ENCODE measurements at regions not wholly inside any gene's neighbourhood (a gene's known extent, or its start where the extent isn't known, plus 50 kb on each side); places are given as distances from the start of the nearest gene placed in this dataset.
"Not testable (repeated sequence)": the region's sequence is repeated elsewhere in the genome, so short reads cannot be mapped to it uniquely, and the experiment has no call there.

DNA sequence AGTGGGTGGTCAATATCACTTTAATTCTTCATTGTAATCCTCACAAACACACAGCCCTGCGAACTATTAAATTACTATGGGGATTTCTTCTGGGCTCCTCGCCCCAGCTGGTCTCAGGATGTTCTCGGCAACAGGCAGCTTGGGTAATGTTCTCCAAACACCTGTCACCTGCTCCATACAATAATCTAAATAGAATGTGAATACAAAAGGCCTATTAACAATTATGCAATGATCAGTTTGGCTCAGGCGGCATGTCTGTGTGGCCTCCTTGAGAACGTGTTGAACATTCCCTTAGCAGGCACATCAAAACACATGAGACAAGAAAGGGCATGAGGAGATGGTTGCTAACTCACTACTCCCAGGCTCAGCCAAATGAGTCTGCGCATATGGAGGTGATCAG lies 158.6 kb upstream of the KBTBD8 start:
- H3K4me1 ChIP-seq (ENCODE audit: insufficient read depth, low read length) = no peaks in the 10 kb centered on the region; the same call in 1 of the 2 replicates
- H3K36me3 ChIP-seq (ENCODE audit: insufficient read depth, low read depth, low read length) = no peaks in the 10 kb centered on the region
- no peak overlapping the region for H3K9ac ChIP-seq (ENCODE audit: low read depth, low read length)
- no peaks in the 10 kb centered on the region for H3K9me3 ChIP-seq (ENCODE audit: insufficient read depth, low read depth, low read length)
- H3K4me3 ChIP-seq (ENCODE audit: low read length) = no peak overlapping the region
- no peaks in the 10 kb centered on the region for H3K27me3 ChIP-seq (ENCODE audit: insufficient read depth, low read length)
- no peak overlapping the region for H3K27ac ChIP-seq (ENCODE audit: low read length)

DNA sequence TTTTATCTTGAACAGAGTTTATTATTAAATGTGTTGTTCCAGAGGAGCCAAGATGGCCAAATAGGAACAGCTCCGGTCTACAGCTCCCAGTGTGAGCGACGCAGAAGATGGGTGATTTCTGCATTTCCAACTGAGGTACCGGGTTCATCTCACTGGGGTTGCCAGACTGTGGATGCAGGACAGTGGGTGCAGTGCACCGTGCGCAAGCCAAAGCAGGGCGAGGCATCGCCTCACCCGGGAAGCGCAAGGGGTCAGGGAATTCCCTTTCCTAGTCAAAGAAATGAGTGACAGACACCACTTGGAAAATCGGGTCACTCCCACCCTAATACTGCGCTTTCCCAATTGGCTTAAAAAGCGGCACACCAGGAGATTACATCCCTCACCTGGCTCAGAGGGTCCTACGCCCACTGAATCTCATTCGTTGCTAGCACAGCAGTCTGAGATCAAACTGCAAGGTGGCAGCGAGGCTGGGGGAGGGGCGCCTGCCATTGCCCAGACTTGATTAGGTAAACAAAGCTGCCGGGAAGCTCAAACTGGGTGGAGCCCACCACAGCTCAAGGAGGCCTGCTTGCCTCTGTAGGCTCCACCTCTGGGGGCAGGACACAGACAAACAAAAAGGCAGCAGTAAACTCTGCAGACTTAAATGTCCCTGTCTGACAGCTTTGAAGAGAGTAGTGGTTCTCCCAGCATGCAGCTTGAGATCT lies 155.2 kb upstream of the KBTBD8 start:
- not testable (repeated sequence) for H3K9ac ChIP-seq (ENCODE audit: low read depth, low read length); H3K4me1 ChIP-seq (ENCODE audit: insufficient read depth, low read length)

GRCh38 chr3:66851894-66852613 lies 146.1 kb upstream of the KBTBD8 start:
- Histone ChIP-seq H3K4me1 (ENCODE audit: insufficient read depth, low read length) (peaks cover 12% of the 10 kb centered on the region; the same call in 1 of the 2 replicates), H3K9me3 (ENCODE audit: insufficient read depth, low read depth, low read length) (no peaks in the 10 kb centered on the region), H3K27me3 (ENCODE audit: insufficient read depth, low read length) (no peaks in the 10 kb centered on the region), H3K36me3 (ENCODE audit: insufficient read depth, low read depth, low read length) (no peaks in the 10 kb centered on the region), H3K27ac (ENCODE audit: low read length) (no peak overlapping the region), H3K9ac (ENCODE audit: low read depth, low read length) (no peak overlapping the region), H3K4me3 (ENCODE audit: low read length) (no peak overlapping the region)

More for the DNA sequence above, 155.2 kb upstream of the KBTBD8 start:
- not testable (repeated sequence) for H3K27me3 ChIP-seq (ENCODE audit: insufficient read depth, low read length); H3K9me3 ChIP-seq (ENCODE audit: insufficient read depth, low read depth, low read length); H3K27ac ChIP-seq (ENCODE audit: low read length); H3K4me3 ChIP-seq (ENCODE audit: low read length); H3K36me3 ChIP-seq (ENCODE audit: insufficient read depth, low read depth, low read length)

- peak overlapping the region; percentile 12; the same call in 1 of the 2 replicates for H3K9ac ChIP-seq (ENCODE audit: low read depth, low read length)
- H3K4me1 ChIP-seq (ENCODE audit: insufficient read depth, low read length) = peaks cover 18% of the 10 kb centered on the region; the same call in 1 of the 2 replicates
- H3K27me3 ChIP-seq (ENCODE audit: insufficient read depth, low read length) = no peaks in the 10 kb centered on the region
- peak overlapping the region; percentile 21 for H3K27ac ChIP-seq (ENCODE audit: low read length)
- H3K9me3 ChIP-seq (ENCODE audit: insufficient read depth, low read depth, low read length) = no peaks in the 10 kb centered on the region
- H3K4me3 ChIP-seq (ENCODE audit: low read length) = no peak overlapping the region
- no peaks in the 10 kb centered on the region for H3K36me3 ChIP-seq (ENCODE audit: insufficient read depth, low read depth, low read length)
These were observed 143.4 kb upstream of the KBTBD8 start for GRCh38 chr3:66854601-66855151.

DNA sequence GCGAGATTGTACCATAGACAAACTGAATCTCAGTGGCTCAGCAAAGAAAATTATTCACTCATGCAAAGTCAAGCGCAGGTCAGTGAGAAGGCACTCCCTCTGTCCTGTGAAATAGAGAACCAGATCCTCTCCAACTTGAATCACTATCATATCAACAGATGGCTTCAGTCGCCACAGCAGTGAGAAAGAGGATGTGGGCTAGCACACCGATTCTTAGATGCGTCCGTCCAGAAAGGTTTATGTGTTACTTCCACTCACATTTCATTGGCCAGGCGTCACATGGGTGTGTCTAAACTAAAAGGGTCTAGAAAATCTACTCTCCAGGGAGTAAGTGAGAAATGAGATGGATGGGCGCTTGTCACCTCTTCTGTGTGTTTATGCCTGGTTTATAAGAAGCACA lies 141.6 kb upstream of the KBTBD8 start:
- H3K36me3 ChIP-seq (ENCODE audit: insufficient read depth, low read depth, low read length) = no peaks in the 10 kb centered on the region
- no peaks in the 10 kb centered on the region for H3K9me3 ChIP-seq (ENCODE audit: insufficient read depth, low read depth, low read length)
- H3K27ac ChIP-seq (ENCODE audit: low read length) = no peak overlapping the region
- no peaks in the 10 kb centered on the region for H3K27me3 ChIP-seq (ENCODE audit: insufficient read depth, low read length)
- H3K4me3 ChIP-seq (ENCODE audit: low read length) = no peak overlapping the region
- peaks cover 18% of the 10 kb centered on the region; the same call in 1 of the 2 replicates for H3K4me1 ChIP-seq (ENCODE audit: insufficient read depth, low read length)
- no peak overlapping the region for H3K9ac ChIP-seq (ENCODE audit: low read depth, low read length)

DNA sequence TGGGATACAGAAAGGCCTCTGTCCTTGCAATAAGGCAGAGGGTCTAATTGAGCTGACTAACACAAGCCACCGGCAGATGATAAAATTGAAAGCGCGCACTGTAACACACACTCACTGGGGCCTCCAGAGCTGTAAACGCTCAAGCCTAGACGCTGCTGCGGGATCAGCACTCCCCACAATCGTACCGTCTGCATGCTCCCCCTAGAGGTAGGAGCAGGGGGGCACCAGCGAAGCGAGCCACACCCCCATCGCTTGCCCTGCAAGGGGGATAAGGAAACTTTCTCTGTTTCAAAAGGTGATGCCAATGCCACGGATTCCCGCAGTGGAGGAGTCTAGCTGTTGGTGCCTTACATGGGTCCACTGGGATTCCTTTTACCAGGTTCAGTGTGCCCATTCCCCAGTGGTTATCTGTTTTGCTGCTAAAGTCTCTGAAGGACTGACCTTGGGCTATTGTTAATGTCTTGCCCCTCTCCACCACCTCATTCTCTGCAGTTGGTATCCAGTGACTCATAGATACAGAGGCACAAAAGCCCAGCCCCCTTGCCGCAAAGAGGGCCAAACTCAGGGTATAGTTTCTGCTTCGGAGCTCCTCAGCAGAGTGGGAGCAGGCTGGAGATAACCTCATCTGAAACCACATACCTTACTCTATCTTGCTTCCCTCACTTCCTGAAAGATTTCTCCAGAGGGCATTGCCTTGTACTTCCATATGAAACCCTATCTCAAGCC lies 139.3 kb upstream of the KBTBD8 start:
- peaks cover 17% of the 10 kb centered on the region; the same call in 1 of the 2 replicates for H3K4me1 ChIP-seq (ENCODE audit: insufficient read depth, low read length)
- no peaks in the 10 kb centered on the region for H3K36me3 ChIP-seq (ENCODE audit: insufficient read depth, low read depth, low read length)
- H3K9me3 ChIP-seq (ENCODE audit: insufficient read depth, low read depth, low read length) = no peaks in the 10 kb centered on the region
- H3K9ac ChIP-seq (ENCODE audit: low read depth, low read length) = no peak overlapping the region
- H3K27ac ChIP-seq (ENCODE audit: low read length) = no peak overlapping the region
- peak overlapping the region; percentile 28; the same call in 1 of the 2 replicates for H3K4me3 ChIP-seq (ENCODE audit: low read length)
- H3K27me3 ChIP-seq (ENCODE audit: insufficient read depth, low read length) = no peaks in the 10 kb centered on the region

GRCh38 chr3:66860771-66861170 lies 137.3 kb upstream of the KBTBD8 start:
- Histone ChIP-seq H3K9ac (ENCODE audit: low read depth, low read length) (no peak overlapping the region), H3K4me3 (ENCODE audit: low read length) (no peak overlapping the region), H3K4me1 (ENCODE audit: insufficient read depth, low read length) (peaks cover 5% of the 10 kb centered on the region; the same call in 1 of the 2 replicates), H3K27me3 (ENCODE audit: insufficient read depth, low read length) (no peaks in the 10 kb centered on the region), H3K27ac (ENCODE audit: low read length) (no peak overlapping the region), H3K9me3 (ENCODE audit: insufficient read depth, low read depth, low read length) (no peaks in the 10 kb centered on the region), H3K36me3 (ENCODE audit: insufficient read depth, low read depth, low read length) (no peaks in the 10 kb centered on the region)

- Histone ChIP-seq H3K27me3 (ENCODE audit: insufficient read depth, low read length) (no peaks in the 10 kb centered on the region), H3K36me3 (ENCODE audit: insufficient read depth, low read depth, low read length) (no peaks in the 10 kb centered on the region), H3K4me3 (ENCODE audit: low read length) (no peak overlapping the region)
These were observed 134.6 kb upstream of the KBTBD8 start for GRCh38 chr3:66863205-66864111.

GRCh38 chr3:66884659-66885058 lies 113.4 kb upstream of the KBTBD8 start:
- H3K36me3 ChIP-seq (ENCODE audit: insufficient read depth, low read depth, low read length) = no peaks in the 10 kb centered on the region
- H3K9ac ChIP-seq (ENCODE audit: low read depth, low read length) = no peak overlapping the region
- no peaks in the 10 kb centered on the region for H3K27me3 ChIP-seq (ENCODE audit: insufficient read depth, low read length)
- no peaks in the 10 kb centered on the region for H3K9me3 ChIP-seq (ENCODE audit: insufficient read depth, low read depth, low read length)
- H3K4me3 ChIP-seq (ENCODE audit: low read length) = no peak overlapping the region
- H3K4me1 ChIP-seq (ENCODE audit: insufficient read depth, low read length) = peaks cover 7% of the 10 kb centered on the region; the same call in 1 of the 2 replicates
- H3K27ac ChIP-seq (ENCODE audit: low read length) = no peak overlapping the region

More at GRCh38 chr3:66863205-66864111, 134.6 kb upstream of the KBTBD8 start:
- H3K9me3 ChIP-seq (ENCODE audit: insufficient read depth, low read depth, low read length) = no peaks in the 10 kb centered on the region
- peaks cover 5% of the 10 kb centered on the region; the same call in 1 of the 2 replicates for H3K4me1 ChIP-seq (ENCODE audit: insufficient read depth, low read length)
- no peak overlapping the region for H3K9ac ChIP-seq (ENCODE audit: low read depth, low read length)
- H3K27ac ChIP-seq (ENCODE audit: low read length) = no peak overlapping the region

GRCh38 chr3:66885326-66886000 lies 112.6 kb upstream of the KBTBD8 start:
- no peak overlapping the region for H3K4me3 ChIP-seq (ENCODE audit: low read length)
- H3K27ac ChIP-seq (ENCODE audit: low read length) = no peak overlapping the region
- H3K9ac ChIP-seq (ENCODE audit: low read depth, low read length) = no peak overlapping the region
- H3K27me3 ChIP-seq (ENCODE audit: insufficient read depth, low read length) = no peaks in the 10 kb centered on the region
- H3K9me3 ChIP-seq (ENCODE audit: insufficient read depth, low read depth, low read length) = no peaks in the 10 kb centered on the region
- H3K4me1 ChIP-seq (ENCODE audit: insufficient read depth, low read length) = peaks cover 10% of the 10 kb centered on the region; the same call in 1 of the 2 replicates
- no peaks in the 10 kb centered on the region for H3K36me3 ChIP-seq (ENCODE audit: insufficient read depth, low read depth, low read length)

Data from iPS-20b (cell line).